Osteoblast (primary cell): ENCODE measurements at regions not wholly inside any gene's neighbourhood (a gene's known extent, or its start where the extent isn't known, plus 50 kb on each side); places are given as distances from the start of the nearest gene placed in this dataset.

Experiments used
- DNase-seq: peaks from one replicate; pipeline ENCODE4 v3.0.0; 2011; ENCODE audit warnings: low spot score, mixed read lengths; ENCODE audit not compliant: insufficient read length; ENCODE audit errors: missing footprints
- H2AFZ ChIP-seq: 2 replicates; pipeline ENCODE4 v1.6.0; 2011; ENCODE audit warnings: mild to moderate bottlenecking, low read length
- H3K27ac ChIP-seq: 2 replicates; pipeline ENCODE4 v1.5.1; 2011; ENCODE audit warnings: mild to moderate bottlenecking, low read depth, low read length, moderate library complexity
- H3K27me3 ChIP-seq: 2 replicates; pipeline ENCODE4 v1.6.0; 2012; ENCODE audit warnings: mild to moderate bottlenecking, control low read depth, inconsistent platforms, low read length, moderate library complexity; ENCODE audit not compliant: insufficient read depth
- H3K36me3 ChIP-seq: 2 replicates; pipeline ENCODE4 v1.5.1; 2011; ENCODE audit warnings: mild to moderate bottlenecking, low read length, control low read depth, moderate library complexity; ENCODE audit not compliant: insufficient read depth
- H3K4me1 ChIP-seq: 2 replicates; pipeline ENCODE4 v1.5.1; 2011; ENCODE audit warnings: mild to moderate bottlenecking, low read length, control low read depth, moderate library complexity; ENCODE audit not compliant: insufficient read depth
- H3K4me2 ChIP-seq: 2 replicates; pipeline ENCODE4 v1.6.0; 2011; ENCODE audit warnings: mild to moderate bottlenecking, low read length; ENCODE audit not compliant: insufficient read depth
- H3K4me3 ChIP-seq: fragments of 200-600 bp; sonication (generic); 3 replicates; pipeline ENCODE4 v1.5.1; 2012; ENCODE audit warnings: mild to moderate bottlenecking, low read length, inconsistent platforms; ENCODE audit not compliant: insufficient read depth
- H3K79me2 ChIP-seq: 2 replicates; pipeline ENCODE4 v1.6.0; 2012; ENCODE audit warnings: mild to moderate bottlenecking, low read length, control low read depth, inconsistent platforms; ENCODE audit not compliant: insufficient read depth
- H3K9me3 ChIP-seq: 2 replicates; pipeline ENCODE4 v1.5.1; 2011; ENCODE audit warnings: low read depth, low read length, control low read depth
- H4K20me1 ChIP-seq: 2 replicates; pipeline ENCODE4 v1.6.0; 2012; ENCODE audit warnings: mild to moderate bottlenecking, low read length, control low read depth; ENCODE audit not compliant: insufficient read depth
- CTCF ChIP-seq: IDR thresholded peaks from 2 replicates; pipeline ENCODE4 v1.5.1; 2011; ENCODE audit warnings: mild to moderate bottlenecking, low read depth, low read length, moderate library complexity; ENCODE audit errors: extremely low read depth

GRCh38 chr1:56324504-56324903 is 254.9 kb downstream of the PLPP3 start:
- H2AFZ ChIP-seq: no peak overlapping the region
- no peak for DNase-seq
- no peaks in the 10 kb centered on the region for H4K20me1 ChIP-seq
- no peak overlapping the region for H3K4me3 ChIP-seq
- H3K36me3 ChIP-seq: no peaks in the 10 kb centered on the region
- H3K27me3 ChIP-seq: no peaks in the 10 kb centered on the region
- H3K9me3 ChIP-seq: no peaks in the 10 kb centered on the region
- no peaks in the 10 kb centered on the region for H3K79me2 ChIP-seq
- no peak for TF ChIP-seq CTCF
- H3K4me2 ChIP-seq: no peak overlapping the region
- no peak overlapping the region for H3K27ac ChIP-seq
- H3K4me1 ChIP-seq: peaks cover 18% of the 10 kb centered on the region

GRCh38 chr1:56322211-56322610 is 257.2 kb downstream of the PLPP3 start:
- H3K4me1 ChIP-seq: peaks cover 12% of the 10 kb centered on the region
- DNase-seq: no peak
- no peaks in the 10 kb centered on the region for H3K36me3 ChIP-seq
- H4K20me1 ChIP-seq: no peaks in the 10 kb centered on the region
- no peaks in the 10 kb centered on the region for H3K27me3 ChIP-seq
- H3K4me3 ChIP-seq: no peak overlapping the region
- H3K27ac ChIP-seq: no peak overlapping the region
- H3K79me2 ChIP-seq: no peaks in the 10 kb centered on the region
- H2AFZ ChIP-seq: no peak overlapping the region
- no peak overlapping the region for H3K4me2 ChIP-seq
- TF ChIP-seq CTCF: no peak
- H3K9me3 ChIP-seq: no peaks in the 10 kb centered on the region

DNA sequence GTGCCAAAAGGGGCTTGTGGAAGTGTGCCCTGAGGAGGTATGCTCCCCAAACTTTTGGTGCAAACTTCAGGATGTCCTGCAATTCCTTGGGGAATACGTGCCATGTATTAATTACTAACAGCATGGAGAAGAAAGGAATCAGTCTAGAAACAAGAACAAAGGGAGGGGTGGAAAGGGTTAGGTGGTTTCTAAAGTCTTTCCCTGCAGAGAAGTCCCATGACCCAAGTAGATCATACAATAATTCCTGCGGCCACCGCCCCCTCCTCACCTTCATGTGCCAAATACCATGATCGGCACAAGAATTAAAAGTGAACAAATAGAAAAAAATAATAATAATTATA is 258.2 kb downstream of the PLPP3 start:
- no peaks in the 10 kb centered on the region for H3K27me3 ChIP-seq

DNA sequence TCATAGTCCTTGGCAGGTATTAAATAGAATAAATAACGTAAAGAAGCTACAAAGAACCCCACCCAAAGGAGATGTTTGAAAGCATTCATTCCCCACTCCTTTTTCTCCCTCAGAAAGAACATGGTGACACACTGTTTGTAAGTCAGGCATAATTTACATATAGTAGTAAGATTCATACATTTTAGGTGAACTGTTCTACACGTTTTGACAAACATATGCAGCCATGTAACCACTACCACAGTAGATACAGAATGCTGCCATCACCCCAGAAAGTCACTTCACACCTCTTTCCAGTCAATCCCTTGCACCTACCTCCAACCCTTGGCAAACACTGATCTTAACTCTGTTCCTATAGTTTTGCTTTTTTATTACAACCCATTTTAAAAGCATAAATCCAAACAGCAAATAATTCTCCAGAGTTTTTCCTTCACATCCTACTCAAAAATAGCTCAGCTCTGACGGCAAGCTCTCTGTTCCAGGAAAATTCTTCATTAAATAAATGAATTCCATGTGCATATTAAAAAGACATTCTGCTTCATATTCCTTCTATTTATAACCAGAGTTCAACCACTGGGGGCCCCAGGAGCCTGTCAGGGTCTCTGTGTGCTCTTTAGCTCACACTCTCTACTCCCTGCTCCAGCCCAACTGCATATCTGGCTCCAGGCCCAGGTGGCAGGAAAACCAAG is 258.8 kb downstream of the PLPP3 start:
- Histone ChIP-seq H3K27ac (no peak overlapping the region), H3K4me1 (peaks cover 2% of the 10 kb centered on the region), H3K9me3 (no peaks in the 10 kb centered on the region), H3K36me3 (no peaks in the 10 kb centered on the region), H2AFZ (no peak overlapping the region), H3K79me2 (no peaks in the 10 kb centered on the region), H3K4me2 (no peak overlapping the region), H3K4me3 (no peak overlapping the region), H3K27me3 (no peaks in the 10 kb centered on the region), H4K20me1 (no peaks in the 10 kb centered on the region)
- DNase-seq: no peak
- no peak for TF ChIP-seq CTCF

More for the DNA sequence above, 258.2 kb downstream of the PLPP3 start:
- H3K9me3 ChIP-seq: no peaks in the 10 kb centered on the region
- no peak for TF ChIP-seq CTCF
- no peak overlapping the region for H3K27ac ChIP-seq
- no peaks in the 10 kb centered on the region for H4K20me1 ChIP-seq
- H3K4me3 ChIP-seq: no peak overlapping the region
- H3K36me3 ChIP-seq: no peaks in the 10 kb centered on the region
- DNase-seq: no peak
- H2AFZ ChIP-seq: no peak overlapping the region
- peaks cover 7% of the 10 kb centered on the region for H3K4me1 ChIP-seq
- H3K4me2 ChIP-seq: no peak overlapping the region
- no peaks in the 10 kb centered on the region for H3K79me2 ChIP-seq
